GM12891 (cell line): ENCODE measurements at regions not wholly inside any gene's neighbourhood (a gene's known extent, or its start where the extent isn't known, plus 50 kb on each side); places are given as distances from the start of the nearest gene placed in this dataset.
"Not testable (repeated sequence)": the region's sequence is repeated elsewhere in the genome, so short reads cannot be mapped to it uniquely, and the experiment has no call there.

ENCODE experiments used
- PAX5 ChIP-seq: IDR thresholded peaks from 2 replicates; pipeline ENCODE4 v1.6.1; 2011; ENCODE audit warnings: low read length, moderate library complexity, mild to moderate bottlenecking; ENCODE audit not compliant: insufficient read depth, severe bottlenecking
- POLR2A ChIP-seq: IDR thresholded peaks from 2 replicates; pipeline ENCODE4 v1.6.1; 2011; ENCODE audit warnings: low read depth, low read length, control low read depth
- POLR2AphosphoS5 ChIP-seq: IDR thresholded peaks from 2 replicates; pipeline ENCODE4 v1.6.1; 2011; ENCODE audit warnings: low read depth, low read length, control low read depth
- POU2F2 ChIP-seq: IDR thresholded peaks from 2 replicates; pipeline ENCODE4 v1.6.1; 2011; ENCODE audit warnings: low read depth, mild to moderate bottlenecking, control low read depth, low read length, moderate library complexity
- SPI1 ChIP-seq: IDR thresholded peaks from 2 replicates; pipeline ENCODE4 v1.6.1; 2011; ENCODE audit warnings: low read depth, low read length, control low read depth
- TAF1 ChIP-seq: IDR thresholded peaks from 2 replicates; pipeline ENCODE4 v1.6.1; 2011; ENCODE audit warnings: low read depth, low read length, control low read depth

DNA sequence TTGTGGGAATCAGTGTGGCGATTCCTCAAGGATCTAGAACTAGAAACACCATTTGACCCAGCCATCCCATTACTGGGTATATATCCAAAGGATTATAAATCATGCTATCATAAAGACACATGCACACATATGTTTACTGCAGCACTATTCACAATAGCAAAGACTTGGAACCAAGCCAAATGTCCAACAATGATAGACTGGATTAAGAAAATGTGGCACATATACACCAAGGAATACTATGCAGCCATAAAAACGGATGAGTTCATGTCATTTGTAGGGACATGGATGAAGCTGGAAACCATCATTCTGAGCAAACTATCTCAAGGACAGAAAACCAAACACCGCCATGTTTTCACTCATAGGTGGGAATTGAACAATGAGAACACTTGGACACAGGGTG, 250.9 kb upstream of the FGF13 start:
- not testable (repeated sequence) for TF ChIP-seq PAX5, POLR2A, POLR2AphosphoS5, TAF1, SPI1, POU2F2
